Spleen (tissue), 7 donors: ENCODE measurements at regions not wholly inside any gene's neighbourhood (a gene's known extent, or its start where the extent isn't known, plus 50 kb on each side); places are given as distances from the start of the nearest gene placed in this dataset.

Source experiments
- POLR2A ChIP-seq, 3 donors: fragments of 450-650 bp; IDR thresholded peaks; one replicate each; pipeline ENCODE4 v1.5.1; 2017; ENCODE audit warnings: antibody characterized with exemption in 3 of 3, mild to moderate bottlenecking in 1 of 3
- POLR2AphosphoS5 ChIP-seq, 3 donors: sonication (generic); formaldehyde crosslinking; IDR thresholded peaks; one replicate each; pipeline ENCODE4 v1.5.1; 2017; ENCODE audit warnings: antibody characterized with exemption in 3 of 3
- TF ChIP-seq, protein P1 (sequence below), 11 experiments: fragments of 200-600 bp in 7 of 11; fragments of 450-650 bp in 4 of 11; sonication (generic) in 4 of 11; IDR thresholded peaks in 8 of 11; conservative IDR thresholded peaks in 3 of 11; 1 replicate in 7 of 11; 2 replicates in 4 of 11; pipeline versions ENCODE4 v1.4.0 to v1.8.0; 2016 to 2021; ENCODE audit warnings: antibody characterized with exemption in 11 of 11, inconsistent platforms in 4 of 11, mild to moderate bottlenecking in 1 of 11
- donor health status: DM: no; HTN: no; CAD: no; lungs with moderate emphysema.
- donor health status: DM: no; HTN: no; CAD: no.
- donor health status: DM: no; HTN: no; CAD: no.

GRCh38 chr5:39579750-39580149 is 155.0 kb upstream of the DAB2 start:
- TF ChIP-seq, protein P1, sequence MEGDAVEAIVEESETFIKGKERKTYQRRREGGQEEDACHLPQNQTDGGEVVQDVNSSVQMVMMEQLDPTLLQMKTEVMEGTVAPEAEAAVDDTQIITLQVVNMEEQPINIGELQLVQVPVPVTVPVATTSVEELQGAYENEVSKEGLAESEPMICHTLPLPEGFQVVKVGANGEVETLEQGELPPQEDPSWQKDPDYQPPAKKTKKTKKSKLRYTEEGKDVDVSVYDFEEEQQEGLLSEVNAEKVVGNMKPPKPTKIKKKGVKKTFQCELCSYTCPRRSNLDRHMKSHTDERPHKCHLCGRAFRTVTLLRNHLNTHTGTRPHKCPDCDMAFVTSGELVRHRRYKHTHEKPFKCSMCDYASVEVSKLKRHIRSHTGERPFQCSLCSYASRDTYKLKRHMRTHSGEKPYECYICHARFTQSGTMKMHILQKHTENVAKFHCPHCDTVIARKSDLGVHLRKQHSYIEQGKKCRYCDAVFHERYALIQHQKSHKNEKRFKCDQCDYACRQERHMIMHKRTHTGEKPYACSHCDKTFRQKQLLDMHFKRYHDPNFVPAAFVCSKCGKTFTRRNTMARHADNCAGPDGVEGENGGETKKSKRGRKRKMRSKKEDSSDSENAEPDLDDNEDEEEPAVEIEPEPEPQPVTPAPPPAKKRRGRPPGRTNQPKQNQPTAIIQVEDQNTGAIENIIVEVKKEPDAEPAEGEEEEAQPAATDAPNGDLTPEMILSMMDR (IDR thresholded peaks at IDR 0.05 in 8 of 11, conservative IDR thresholded peaks at IDR 0.05 in 3 of 11): no peak
- TF ChIP-seq POLR2A (IDR thresholded peaks at IDR 0.05): no peak
- TF ChIP-seq POLR2AphosphoS5 (IDR thresholded peaks at IDR 0.05): no peak
